ENCODE measurements at regions not wholly inside any gene's neighbourhood (a gene's known extent, or its start where the extent isn't known, plus 50 kb on each side); places are given as distances from the start of the nearest gene placed in this dataset.
"Not testable (repeated sequence)": the region's sequence is repeated elsewhere in the genome, so short reads cannot be mapped to it uniquely, and the experiment has no call there.

- TF ChIP-seq CTCF (IDR thresholded peaks at IDR 0.05; ENCODE audit: unreplicated experiment) = no peak
- no peaks in the 10 kb centered on the region for H3K9me3 Mint-ChIP-seq
- no peaks in the 10 kb centered on the region for H3K4me1 Mint-ChIP-seq
- H3K36me3 Mint-ChIP-seq = no peaks in the 10 kb centered on the region
- DNase-seq (ENCODE audit: low spot score in 2 of 2, unreplicated experiment in 2 of 2) = no peak
- H3K27me3 Mint-ChIP-seq (ENCODE audit: low read depth) = peaks cover 50% of the 10 kb centered on the region
- H3K27ac Mint-ChIP-seq = no peak overlapping the region
- no peak overlapping the region for H3K4me3 Mint-ChIP-seq
These were observed 157.7 kb upstream of the PROK2 start for GRCh38 chr3:71942432-71943187.

GRCh38 chr3:71940486-71940885, 155.5 kb upstream of the PROK2 start:
- DNase-seq (ENCODE audit: low spot score in 2 of 2, unreplicated experiment in 2 of 2) = no peak
- Mint-ChIP-seq H3K4me1 (no peaks in the 10 kb centered on the region), H3K4me3 (no peak overlapping the region), H3K27ac (no peak overlapping the region), H3K36me3 (no peaks in the 10 kb centered on the region), H3K9me3 (no peaks in the 10 kb centered on the region), H3K27me3 (ENCODE audit: low read depth) (peaks cover 42% of the 10 kb centered on the region)
- TF ChIP-seq CTCF (IDR thresholded peaks at IDR 0.05; ENCODE audit: unreplicated experiment) = no peak

GRCh38 chr3:71938081-71938480, 153.1 kb upstream of the PROK2 start:
- H3K9me3 Mint-ChIP-seq; H3K36me3 Mint-ChIP-seq; H3K4me1 Mint-ChIP-seq; H3K27ac Mint-ChIP-seq; H3K4me3 Mint-ChIP-seq; DNase-seq (ENCODE audit: low spot score in 2 of 2, unreplicated experiment in 2 of 2): not testable (repeated sequence)
- peaks cover 40% of the 10 kb centered on the region for H3K27me3 Mint-ChIP-seq (ENCODE audit: low read depth)

GRCh38 chr3:71936681-71937080, 151.7 kb upstream of the PROK2 start:
- no peak for DNase-seq (ENCODE audit: low spot score in 2 of 2, unreplicated experiment in 2 of 2)
- no peak for TF ChIP-seq CTCF (IDR thresholded peaks at IDR 0.05; ENCODE audit: unreplicated experiment)
- H3K36me3 Mint-ChIP-seq = no peaks in the 10 kb centered on the region
- H3K4me3 Mint-ChIP-seq = no peak overlapping the region
- H3K27me3 Mint-ChIP-seq (ENCODE audit: low read depth) = peaks cover 47% of the 10 kb centered on the region
- H3K4me1 Mint-ChIP-seq = no peaks in the 10 kb centered on the region
- no peaks in the 10 kb centered on the region for H3K9me3 Mint-ChIP-seq
- no peak overlapping the region for H3K27ac Mint-ChIP-seq

GRCh38 chr3:71934520-71935270, 149.7 kb upstream of the PROK2 start:
- H3K4me3 Mint-ChIP-seq = no peak overlapping the region
- H3K9me3 Mint-ChIP-seq = no peaks in the 10 kb centered on the region
- peaks cover 34% of the 10 kb centered on the region for H3K27me3 Mint-ChIP-seq (ENCODE audit: low read depth)
- H3K36me3 Mint-ChIP-seq = no peaks in the 10 kb centered on the region
- H3K4me1 Mint-ChIP-seq = peaks cover 3% of the 10 kb centered on the region
- no peak overlapping the region for H3K27ac Mint-ChIP-seq
- no peak for TF ChIP-seq CTCF (IDR thresholded peaks at IDR 0.05; ENCODE audit: unreplicated experiment)
- no peak for DNase-seq (ENCODE audit: low spot score in 2 of 2, unreplicated experiment in 2 of 2)

GRCh38 chr3:71931922-71932321, 147.0 kb upstream of the PROK2 start:
- peaks cover 25% of the 10 kb centered on the region for H3K27me3 Mint-ChIP-seq (ENCODE audit: low read depth)
- H3K9me3 Mint-ChIP-seq = no peaks in the 10 kb centered on the region
- no peak overlapping the region for H3K4me3 Mint-ChIP-seq
- no peaks in the 10 kb centered on the region for H3K36me3 Mint-ChIP-seq
- peaks cover 3% of the 10 kb centered on the region for H3K4me1 Mint-ChIP-seq
- no peak for DNase-seq (ENCODE audit: low spot score in 2 of 2, unreplicated experiment in 2 of 2)
- no peak for TF ChIP-seq CTCF (IDR thresholded peaks at IDR 0.05; ENCODE audit: unreplicated experiment)
- H3K27ac Mint-ChIP-seq = no peak overlapping the region
